Adrenal gland (tissue), 9 donors: ENCODE measurements at regions not wholly inside any gene's neighbourhood (a gene's known extent, or its start where the extent isn't known, plus 50 kb on each side); places are given as distances from the start of the nearest gene placed in this dataset.

ENCODE experiments used
- DNase-seq, 7 donors: peaks; one replicate each; pipeline ENCODE4 v3.0.0-alpha.2; 2019 to 2020
- H3K27ac ChIP-seq, 5 donors: fragments of 200-600 bp; sonication (generic) in 4 of 5; 1 replicate in 3 of 5; 2 replicates in 2 of 5; pipeline versions ENCODE4 v1.5.1 to v1.8.0; 2016 to 2020; ENCODE audit warnings: mild to moderate bottlenecking in 1 of 5
- H3K27me3 ChIP-seq: fragments of 200-600 bp; 2 replicates; pipeline ENCODE4 v1.8.0; 2021
- H3K36me3 ChIP-seq, 2 donors: fragments of 200-600 bp; replicated peaks in 1 of 2; 1 replicate in 1 of 2; 2 replicates in 1 of 2; pipeline versions ENCODE4 v1.5.1 to v1.8.0; 2018 to 2022
- H3K4me1 ChIP-seq, 2 donors: fragments of 200-600 bp; replicated peaks in 1 of 2; 1 replicate in 1 of 2; 2 replicates in 1 of 2; pipeline versions ENCODE4 v1.5.1 to v1.8.0; 2018 to 2021
- H3K4me3 ChIP-seq, 4 donors: fragments of 200-600 bp; sonication (generic) in 3 of 4; one replicate each; pipeline ENCODE4 v1.5.1; 2016 to 2018
- H3K9me3 ChIP-seq, 3 donors: fragments of 200-600 bp; sonication (generic) in 1 of 3; replicated peaks in 1 of 3; 1 replicate in 2 of 3; 2 replicates in 1 of 3; pipeline versions ENCODE4 v1.5.1 to v1.8.0; 2016 to 2021
- POLR2A ChIP-seq, 2 donors: fragments of 450-650 bp; IDR thresholded peaks; one replicate each; pipeline ENCODE4 v1.6.1; 2017; ENCODE audit warnings: antibody characterized with exemption in 2 of 2, mild to moderate bottlenecking in 2 of 2, moderate library complexity in 1 of 2
- WGBS, 4 donors: extraction: QIAGEN DNeasy Blood & Tissue Kit in 2 of 4; methylation state at CpG; one replicate each; pipeline versions ENCODE4 v1.1.5 to v1.1.7; 2013 to 2017; 5-methylcytosine and 5-hydroxymethylcytosine counted together
- intact Hi-C, 2 donors: fragments of 100-400 bp; cut with DNase I; formaldehyde crosslinking; loops; one replicate each; pipeline versions ENCODE4 v1.14.1 to v1.15.0; 2022 to 2023
- TF ChIP-seq, protein P1 (sequence below), 6 experiments: fragments of 450-650 bp in 4 of 6; fragments of 200-600 bp in 2 of 6; sonication (generic) in 1 of 6; IDR thresholded peaks; 1 replicate in 5 of 6; 2 replicates in 1 of 6; pipeline versions ENCODE4 v1.5.1 to v1.8.0; 2016 to 2021; ENCODE audit warnings: antibody characterized with exemption in 6 of 6, mild to moderate bottlenecking in 2 of 6, moderate library complexity in 1 of 6
- donor health status: healthy with polysubstance abuse.
- donor health status: Bipolar disorder and iron deficiency.
- donor health status: DM: yes; HTN: yes; CAD: no.
- donor health status: DM: no; HTN: no; CAD: no.
- donor health status: DM: no; HTN: no; CAD: no.

DNA sequence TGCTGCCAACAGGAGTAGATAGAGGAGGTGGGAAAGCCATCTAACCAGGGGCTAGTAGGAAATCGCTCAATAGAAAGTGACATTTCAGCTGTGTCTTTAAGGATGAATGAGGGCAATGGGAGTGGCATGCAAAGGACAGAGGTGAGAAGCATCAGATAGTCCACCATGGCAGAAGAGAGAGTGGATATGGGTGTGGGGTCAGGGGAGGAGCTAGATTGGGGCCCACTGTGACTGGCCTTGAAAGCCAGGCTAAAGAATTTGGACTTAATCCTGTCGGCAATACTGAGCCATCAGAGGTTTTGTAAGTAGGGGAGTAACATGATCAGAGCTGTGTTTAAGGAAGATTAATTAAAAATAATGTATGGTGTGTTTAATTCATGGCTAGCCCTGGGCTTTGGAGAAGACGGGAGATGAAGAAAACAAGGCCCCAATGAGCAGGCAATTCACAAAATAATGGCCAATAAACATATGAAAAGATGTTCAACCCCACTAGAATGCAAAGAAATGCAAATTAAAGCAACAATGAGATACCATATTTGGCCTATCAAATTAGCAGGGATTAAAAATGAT, 98.1 kb upstream of the PJA1 start:
- Histone ChIP-seq H3K27ac (no peak overlapping the region), H3K9me3 (no peaks in the 10 kb centered on the region), H3K36me3 (no peaks in the 10 kb centered on the region), H3K4me1 (no peaks in the 10 kb centered on the region), H3K27me3 (peaks cover 20% of the 10 kb centered on the region), H3K4me3 (no peak overlapping the region)
- 61 to 74% (median 70%) methylated on average over 3 of the region's 3 CpGs for WGBS, 4 donors
- TF ChIP-seq, protein P1, sequence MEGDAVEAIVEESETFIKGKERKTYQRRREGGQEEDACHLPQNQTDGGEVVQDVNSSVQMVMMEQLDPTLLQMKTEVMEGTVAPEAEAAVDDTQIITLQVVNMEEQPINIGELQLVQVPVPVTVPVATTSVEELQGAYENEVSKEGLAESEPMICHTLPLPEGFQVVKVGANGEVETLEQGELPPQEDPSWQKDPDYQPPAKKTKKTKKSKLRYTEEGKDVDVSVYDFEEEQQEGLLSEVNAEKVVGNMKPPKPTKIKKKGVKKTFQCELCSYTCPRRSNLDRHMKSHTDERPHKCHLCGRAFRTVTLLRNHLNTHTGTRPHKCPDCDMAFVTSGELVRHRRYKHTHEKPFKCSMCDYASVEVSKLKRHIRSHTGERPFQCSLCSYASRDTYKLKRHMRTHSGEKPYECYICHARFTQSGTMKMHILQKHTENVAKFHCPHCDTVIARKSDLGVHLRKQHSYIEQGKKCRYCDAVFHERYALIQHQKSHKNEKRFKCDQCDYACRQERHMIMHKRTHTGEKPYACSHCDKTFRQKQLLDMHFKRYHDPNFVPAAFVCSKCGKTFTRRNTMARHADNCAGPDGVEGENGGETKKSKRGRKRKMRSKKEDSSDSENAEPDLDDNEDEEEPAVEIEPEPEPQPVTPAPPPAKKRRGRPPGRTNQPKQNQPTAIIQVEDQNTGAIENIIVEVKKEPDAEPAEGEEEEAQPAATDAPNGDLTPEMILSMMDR (IDR thresholded peaks at IDR 0.05), result no peak
- no peak for TF ChIP-seq POLR2A (IDR thresholded peaks at IDR 0.05)
- intact Hi-C loops, result no loop called here
- DNase-seq, result no peak

DNA sequence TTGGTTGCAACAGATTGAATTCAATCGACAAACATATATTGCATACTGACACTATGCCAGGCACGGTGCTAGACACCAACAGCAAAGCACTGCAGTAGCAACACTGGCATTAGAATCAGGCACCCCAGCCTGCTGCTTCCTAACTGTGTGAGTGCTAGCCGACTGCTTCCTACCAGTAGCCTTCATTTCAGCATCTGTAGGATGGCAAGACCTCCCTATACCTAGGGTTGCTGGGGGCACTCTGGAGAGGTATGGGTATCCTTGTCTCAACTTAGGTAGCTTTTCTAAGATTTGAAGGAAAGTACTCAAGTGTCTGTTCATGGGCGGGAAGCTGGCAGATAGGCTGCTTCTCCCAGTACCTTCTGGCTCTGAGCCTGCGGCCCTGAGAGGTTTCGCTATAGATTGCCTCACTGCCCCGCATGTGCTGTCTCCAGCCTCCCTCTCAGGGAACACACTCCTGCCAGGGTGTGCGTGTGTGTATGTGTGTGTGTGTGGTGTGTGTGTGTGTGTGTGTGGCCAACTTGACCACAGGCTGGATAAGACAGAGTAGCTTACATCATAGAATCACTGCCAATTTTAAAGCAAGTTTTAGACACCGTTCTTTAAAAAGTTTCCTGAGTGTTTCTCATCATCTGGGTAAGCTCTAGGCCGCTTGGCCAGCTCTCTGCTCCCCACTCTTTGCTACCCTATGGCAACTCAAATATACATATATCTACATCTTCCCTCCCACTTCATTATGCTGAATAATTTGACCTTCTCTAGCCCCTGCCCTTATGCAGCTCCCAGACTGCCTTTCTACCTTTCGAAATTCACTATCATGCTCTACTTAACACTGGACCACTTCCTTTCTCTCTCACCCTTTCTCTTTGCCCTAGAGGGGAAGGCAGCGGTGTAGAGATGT, 97.0 kb upstream of the PJA1 start:
- intact Hi-C loops, result no loop called here
- WGBS, 4 donors, result 62 to 74% (median 68%) methylated on average over 5 to 12 of the region's 12 CpGs
- H3K4me1 ChIP-seq, result no peaks in the 10 kb centered on the region
- H3K36me3 ChIP-seq, result no peaks in the 10 kb centered on the region
- no peak overlapping the region for H3K4me3 ChIP-seq
- no peak for TF ChIP-seq POLR2A (IDR thresholded peaks at IDR 0.05)
- TF ChIP-seq, protein P1 (IDR thresholded peaks at IDR 0.05), result no peak
- peak in 1 of 7 donors; percentile 9 for DNase-seq
- H3K27me3 ChIP-seq, result peaks cover 26% of the 10 kb centered on the region
- no peak overlapping the region for H3K27ac ChIP-seq
- no peaks in the 10 kb centered on the region for H3K9me3 ChIP-seq

- WGBS, 4 donors, result 54 to 79% (median 68%) methylated on average over 1 to 2 of the region's 2 CpGs
- DNase-seq, result no peak
- H3K36me3 ChIP-seq, result no peaks in the 10 kb centered on the region
- no peak overlapping the region for H3K27ac ChIP-seq
- no peaks in the 10 kb centered on the region for H3K9me3 ChIP-seq
- no peak overlapping the region for H3K4me3 ChIP-seq
- intact Hi-C loops, result no loop called here
- peaks cover 33% of the 10 kb centered on the region for H3K27me3 ChIP-seq
- TF ChIP-seq POLR2A (IDR thresholded peaks at IDR 0.05), result no peak
- TF ChIP-seq, protein P1 (IDR thresholded peaks at IDR 0.05), result no peak
- no peaks in the 10 kb centered on the region for H3K4me1 ChIP-seq
Measured at GRCh38 chrX:69260169-69260568, 94.9 kb upstream of the PJA1 start.

DNA sequence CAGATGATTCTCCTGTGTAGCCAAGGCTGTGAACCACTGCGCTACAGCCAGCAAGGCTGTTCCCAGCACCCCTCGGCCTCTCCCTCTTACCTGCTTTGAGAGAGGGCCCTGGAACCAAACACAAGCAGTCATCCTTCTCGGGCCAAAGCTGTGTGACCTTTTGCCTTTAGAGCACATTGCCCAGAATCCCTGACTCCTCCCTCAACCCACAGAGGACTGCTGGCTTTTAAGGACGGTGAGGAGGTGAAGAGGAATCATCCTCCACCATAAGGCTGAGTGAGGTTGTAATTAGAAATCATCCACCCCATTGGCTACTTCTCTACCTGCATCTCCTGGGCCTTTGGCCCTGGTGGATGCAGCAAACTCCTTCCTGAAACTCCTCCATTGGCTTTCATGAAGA, 93.6 kb upstream of the PJA1 start:
- no peaks in the 10 kb centered on the region for H3K36me3 ChIP-seq
- H3K4me1 ChIP-seq, result no peaks in the 10 kb centered on the region
- no peak overlapping the region for H3K27ac ChIP-seq
- 60 to 85% (median 68%) methylated on average over 4 of the region's 4 CpGs for WGBS, 4 donors
- no peak for TF ChIP-seq POLR2A (IDR thresholded peaks at IDR 0.05)
- TF ChIP-seq, protein P1 (IDR thresholded peaks at IDR 0.05), result no peak
- no peak for DNase-seq
- peaks cover 37% of the 10 kb centered on the region for H3K27me3 ChIP-seq
- intact Hi-C loops, result no loop called here
- no peak overlapping the region for H3K4me3 ChIP-seq
- H3K9me3 ChIP-seq, result no peaks in the 10 kb centered on the region
